ENCODE measurements at regions not wholly inside any gene's neighbourhood (a gene's known extent, or its start where the extent isn't known, plus 50 kb on each side); places are given as distances from the start of the nearest gene placed in this dataset.

DNA sequence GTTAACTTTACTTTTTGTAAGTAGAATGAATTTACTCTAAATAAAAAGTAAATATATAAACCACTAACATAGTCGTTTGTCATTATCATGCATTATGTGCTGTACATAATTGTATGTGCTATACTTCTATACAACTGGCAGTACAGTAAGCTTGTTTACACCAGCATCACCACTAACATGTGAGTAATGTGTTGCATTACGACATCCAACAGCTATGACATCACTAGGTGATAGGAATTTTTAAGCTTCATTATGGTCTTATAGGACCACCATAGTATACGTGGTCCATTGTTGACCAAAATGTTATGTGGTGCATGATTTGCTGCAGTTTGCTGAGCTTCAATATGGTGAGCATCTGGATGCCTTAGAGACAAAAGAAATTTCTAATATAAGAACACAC is 819.1 kb upstream of the GRAMD2B start:
- TF ChIP-seq CTCF (IDR thresholded peaks at IDR 0.05; ENCODE audit: low read depth, low read length): no peak
- no peak for DNase-seq (ENCODE audit: extremely low read depth, low read depth)

- TF ChIP-seq CTCF (IDR thresholded peaks at IDR 0.05; ENCODE audit: low read depth, low read length): no peak
- DNase-seq (ENCODE audit: extremely low read depth, low read depth): no peak
Measured at GRCh38 chr5:125607018-125607417, 816.2 kb upstream of the GRAMD2B start.

GRCh38 chr5:125609011-125609410 is 814.2 kb upstream of the GRAMD2B start:
- TF ChIP-seq CTCF (IDR thresholded peaks at IDR 0.05; ENCODE audit: low read depth, low read length): no peak
- DNase-seq (ENCODE audit: extremely low read depth, low read depth): no peak

- TF ChIP-seq CTCF (IDR thresholded peaks at IDR 0.05; ENCODE audit: low read depth, low read length): no peak
- no peak for DNase-seq (ENCODE audit: extremely low read depth, low read depth)
Measured at GRCh38 chr5:125610892-125611291, 812.3 kb upstream of the GRAMD2B start.

GRCh38 chr5:125611541-125611940 is 811.7 kb upstream of the GRAMD2B start:
- DNase-seq (ENCODE audit: extremely low read depth, low read depth): no peak
- no peak for TF ChIP-seq CTCF (IDR thresholded peaks at IDR 0.05; ENCODE audit: low read depth, low read length)

DNA sequence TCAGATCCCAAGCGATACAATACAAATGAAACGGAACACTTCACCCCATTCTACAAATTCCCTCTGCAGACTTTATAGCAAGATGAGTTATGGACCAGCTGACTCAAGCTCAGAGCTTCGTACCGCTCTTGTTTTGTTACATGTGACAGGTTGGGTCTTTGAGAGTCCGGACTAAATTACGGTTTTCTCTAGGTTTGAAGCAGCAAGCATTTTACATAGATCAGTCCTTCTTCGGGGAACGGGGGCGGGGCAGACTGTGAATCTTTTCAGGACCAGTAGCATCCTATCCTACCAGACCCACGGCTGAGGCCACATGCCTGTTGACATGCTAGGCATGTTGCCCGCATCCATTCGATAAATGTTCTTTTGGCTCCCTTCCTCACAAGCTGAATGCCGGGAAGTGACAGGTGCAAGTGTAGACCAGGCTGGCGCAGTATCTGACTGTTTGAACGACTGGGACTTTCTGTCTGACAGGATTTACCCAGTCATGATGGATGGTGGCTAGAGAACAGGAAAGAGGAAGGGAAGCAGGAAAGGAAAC is 811.0 kb upstream of the GRAMD2B start:
- no peak for DNase-seq (ENCODE audit: extremely low read depth, low read depth)

GRCh38 chr5:125612776-125613175 is 810.4 kb upstream of the GRAMD2B start:
- TF ChIP-seq CTCF (IDR thresholded peaks at IDR 0.05; ENCODE audit: low read depth, low read length): no peak
- no peak for DNase-seq (ENCODE audit: extremely low read depth, low read depth)

More for the DNA sequence above, 811.0 kb upstream of the GRAMD2B start:
- TF ChIP-seq CTCF (IDR thresholded peaks at IDR 0.05; ENCODE audit: low read depth, low read length): no peak

Measured in AG09319 (cell line).